NOMO-1 (cell line): ENCODE measurements at regions not wholly inside any gene's neighbourhood (a gene's known extent, or its start where the extent isn't known, plus 50 kb on each side); places are given as distances from the start of the nearest gene placed in this dataset.
"Not testable (repeated sequence)": the region's sequence is repeated elsewhere in the genome, so short reads cannot be mapped to it uniquely, and the experiment has no call there.

Experiments
- DNase-seq, 2 experiments: peaks; one replicate each; lab custom pipeline; 2025; ENCODE audit not compliant: unreplicated experiment in 2 of 2; lab: John Stamatoyannopoulos, UW

DNA sequence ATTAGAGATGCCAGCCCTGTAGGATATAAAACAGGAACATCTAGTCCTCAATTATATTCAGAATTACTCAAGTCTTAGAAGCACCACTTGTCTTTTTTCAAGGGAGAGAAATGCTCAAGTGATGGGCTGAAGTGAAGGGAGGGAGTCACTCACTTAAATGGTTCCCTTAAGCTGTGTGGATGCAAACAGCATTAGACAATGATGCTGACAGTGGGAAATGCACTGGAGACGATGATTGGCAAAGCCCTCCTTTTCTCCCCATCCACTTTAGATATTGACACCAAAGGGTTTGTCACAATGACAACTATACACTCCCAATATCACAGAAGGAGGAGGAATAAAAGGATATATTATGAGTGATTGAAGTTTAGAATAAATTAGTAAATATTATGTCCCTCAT, 491.4 kb upstream of the SMIM31 start:
- DNase-seq = not testable (repeated sequence)

- DNase-seq = not testable (repeated sequence)
Measured at GRCh38 chr4:164277414-164277813, 476.5 kb upstream of the SMIM31 start.

DNA sequence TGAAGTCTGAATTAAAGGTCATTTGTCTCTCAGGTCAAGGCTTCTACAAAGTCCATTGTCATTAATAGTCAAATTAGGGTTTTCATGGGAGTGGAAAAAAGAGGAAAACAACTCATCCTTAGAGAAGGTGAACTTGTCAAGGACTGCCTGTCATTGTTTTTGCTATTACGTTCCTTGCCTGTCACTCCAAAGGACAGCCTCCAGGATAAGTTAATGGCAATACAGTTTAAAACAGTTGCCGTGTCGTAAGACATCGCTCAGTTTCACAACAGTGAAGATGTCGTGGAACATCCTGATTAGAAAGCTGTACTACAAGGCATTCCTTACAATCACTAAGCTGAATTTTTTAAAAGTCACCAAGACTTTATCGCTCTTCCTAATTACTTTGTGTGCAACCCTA, 466.8 kb upstream of the SMIM31 start:
- no peak for DNase-seq

DNA sequence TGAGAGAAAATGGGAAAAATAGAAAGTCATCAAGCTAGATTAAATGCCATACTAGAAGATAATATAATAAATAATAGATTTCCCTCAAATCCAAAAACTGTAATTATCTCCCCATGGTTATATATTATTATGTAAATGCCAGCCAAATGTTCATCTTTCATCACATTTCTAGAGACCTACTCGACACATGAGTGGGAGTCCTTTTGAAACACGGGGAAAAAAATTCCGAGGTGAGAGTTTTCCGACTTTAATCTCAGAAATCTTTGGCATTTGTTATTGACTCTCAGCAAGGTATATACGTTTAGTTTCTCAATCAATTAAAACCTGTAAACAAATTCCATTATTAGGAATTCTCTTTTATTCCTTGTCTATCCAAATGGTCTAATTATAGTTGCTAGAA, 465.4 kb upstream of the SMIM31 start:
- no peak for DNase-seq

DNA sequence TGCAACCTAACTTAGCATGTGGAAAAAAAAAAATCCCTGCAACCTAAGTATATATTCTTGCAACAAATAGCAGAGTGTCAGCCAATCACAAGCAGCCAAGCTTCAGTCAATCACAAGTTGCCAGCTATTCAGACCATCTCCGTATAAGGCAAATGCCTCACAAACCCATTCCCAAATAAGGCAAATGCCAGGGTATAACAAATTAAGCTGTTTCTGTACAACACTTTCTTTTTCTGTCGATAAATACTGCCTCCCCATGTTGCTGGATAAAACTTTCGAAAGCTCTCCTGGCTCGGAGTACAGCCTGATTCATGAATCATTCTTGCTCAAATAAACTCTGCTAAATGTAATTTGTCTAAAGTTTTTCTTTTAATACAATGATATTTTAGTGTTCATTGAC, 460.7 kb upstream of the SMIM31 start:
- DNase-seq = no peak

- DNase-seq = no peak
Measured at GRCh38 chr4:164293743-164294142, 460.2 kb upstream of the SMIM31 start.

DNA sequence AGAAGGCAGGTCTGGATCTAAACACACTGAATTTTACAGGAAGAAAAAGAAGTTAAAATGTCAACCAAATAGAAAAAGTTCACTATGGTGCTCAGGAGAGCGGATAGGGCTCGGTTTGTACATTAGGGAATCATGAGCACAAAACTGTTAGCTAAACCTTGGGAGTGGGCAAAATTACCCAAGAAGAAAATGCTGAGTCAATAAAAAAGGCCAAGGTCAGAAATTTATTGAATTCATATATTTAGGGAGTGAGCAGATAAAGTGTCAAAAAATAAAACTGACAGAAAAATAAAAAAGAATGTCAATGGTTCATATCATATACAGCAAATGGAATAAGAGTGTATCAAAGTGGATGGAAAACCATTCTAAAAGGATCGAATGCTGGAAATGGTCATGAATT, 452.5 kb upstream of the SMIM31 start:
- DNase-seq = no peak

- no peak for DNase-seq
Measured at GRCh38 chr4:164304101-164304639, 449.8 kb upstream of the SMIM31 start.

DNA sequence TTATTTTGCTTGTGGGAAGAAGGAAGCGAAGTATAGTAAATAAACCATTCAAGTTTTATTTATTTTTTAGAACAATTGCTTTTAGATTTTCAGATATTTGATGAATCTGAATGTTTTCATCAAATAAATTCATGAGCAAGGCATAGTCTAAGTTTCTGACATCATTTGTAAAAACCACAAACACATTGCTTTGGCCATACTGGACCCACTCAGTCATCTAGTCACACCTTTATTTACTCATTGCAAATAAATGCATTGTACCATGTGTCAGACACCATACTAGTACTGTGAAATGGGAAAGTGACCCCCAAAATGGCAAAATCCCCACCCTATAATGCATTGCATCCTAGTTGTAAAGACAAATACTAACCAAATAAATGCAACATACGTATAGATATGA, 449.1 kb upstream of the SMIM31 start:
- no peak for DNase-seq

GRCh38 chr4:164307262-164307661, 446.7 kb upstream of the SMIM31 start:
- no peak for DNase-seq

- no peak for DNase-seq
Measured at GRCh38 chr4:164312671-164313070, 441.3 kb upstream of the SMIM31 start.

GRCh38 chr4:164313853-164314252, 440.1 kb upstream of the SMIM31 start:
- DNase-seq = no peak

- DNase-seq = no peak
Measured at GRCh38 chr4:164318350-164318749, 435.6 kb upstream of the SMIM31 start.

DNA sequence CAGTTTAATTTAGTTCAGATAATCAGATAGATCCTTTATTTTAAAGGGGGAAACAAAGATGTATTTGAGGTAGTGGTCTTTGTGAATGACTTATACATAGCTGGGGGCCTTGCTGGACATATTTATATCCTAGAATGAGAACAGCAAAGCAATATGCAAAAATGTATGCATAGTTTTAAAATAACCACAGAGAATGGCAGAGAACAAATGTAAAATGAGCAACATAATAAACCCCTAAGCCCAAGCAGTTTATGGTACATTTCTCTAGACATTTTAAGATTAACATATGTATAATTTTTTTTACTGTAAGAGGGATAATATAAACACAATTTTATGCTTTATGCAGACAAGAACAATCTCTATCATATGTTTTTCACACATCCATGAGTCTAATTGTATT, 434.2 kb upstream of the SMIM31 start:
- DNase-seq = no peak

GRCh38 chr4:164320847-164321246, 433.1 kb upstream of the SMIM31 start:
- no peak for DNase-seq

DNA sequence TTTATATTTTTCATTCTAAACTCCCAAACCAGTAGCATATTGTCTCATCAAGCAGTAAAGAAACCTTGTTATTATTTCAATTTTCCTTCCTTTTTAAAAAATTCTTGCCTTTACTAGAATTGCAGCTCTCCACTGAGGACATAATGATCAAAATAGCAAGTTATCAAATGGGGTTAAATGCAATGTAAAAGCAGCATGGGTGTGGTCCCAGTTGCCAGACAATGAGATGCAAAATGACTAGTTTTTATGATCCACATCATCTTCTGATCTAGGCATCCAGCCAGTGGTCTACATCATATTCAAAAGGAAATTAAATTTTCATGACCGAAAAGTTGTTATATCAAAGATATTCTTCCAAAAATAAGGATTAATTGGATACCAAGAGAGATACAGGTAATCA, 427.9 kb upstream of the SMIM31 start:
- DNase-seq = no peak

DNA sequence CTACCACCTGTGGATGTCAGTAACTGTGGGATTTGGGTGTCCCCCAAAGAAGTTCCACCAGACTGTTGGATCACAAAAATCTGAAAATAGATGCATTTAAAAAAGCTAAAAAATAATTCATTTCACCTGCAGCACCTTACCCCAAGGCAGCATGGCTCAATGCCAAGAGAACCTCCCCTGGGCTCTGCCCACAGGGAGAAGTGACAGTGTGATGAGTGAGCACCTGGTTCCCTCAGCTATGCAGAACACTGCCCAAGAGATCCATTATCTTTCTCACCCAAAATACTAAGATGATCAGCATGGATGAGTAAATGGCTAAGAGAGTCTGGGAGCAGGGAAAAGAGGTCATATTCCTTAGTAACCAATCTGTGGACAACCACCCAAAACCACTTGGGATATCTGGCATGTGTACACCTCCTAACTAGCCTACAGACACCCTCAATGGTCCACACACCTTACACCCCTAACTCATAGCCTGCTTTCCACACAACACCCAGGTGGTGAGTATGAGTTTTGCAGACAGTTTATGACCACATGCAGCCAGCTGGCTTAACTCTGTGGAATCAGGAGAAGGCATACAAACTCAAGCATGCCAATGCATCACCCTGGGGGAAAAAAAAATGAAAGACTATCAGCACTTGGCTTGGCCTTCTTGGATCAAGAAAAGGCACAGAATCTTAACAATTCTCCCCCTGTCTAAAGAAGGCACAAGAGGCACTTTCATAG, 416.5 kb upstream of the SMIM31 start:
- DNase-seq = no peak

- no peak for DNase-seq
Measured at GRCh38 chr4:164343472-164343976, 410.4 kb upstream of the SMIM31 start.

GRCh38 chr4:164345756-164346155, 408.2 kb upstream of the SMIM31 start:
- no peak for DNase-seq

DNA sequence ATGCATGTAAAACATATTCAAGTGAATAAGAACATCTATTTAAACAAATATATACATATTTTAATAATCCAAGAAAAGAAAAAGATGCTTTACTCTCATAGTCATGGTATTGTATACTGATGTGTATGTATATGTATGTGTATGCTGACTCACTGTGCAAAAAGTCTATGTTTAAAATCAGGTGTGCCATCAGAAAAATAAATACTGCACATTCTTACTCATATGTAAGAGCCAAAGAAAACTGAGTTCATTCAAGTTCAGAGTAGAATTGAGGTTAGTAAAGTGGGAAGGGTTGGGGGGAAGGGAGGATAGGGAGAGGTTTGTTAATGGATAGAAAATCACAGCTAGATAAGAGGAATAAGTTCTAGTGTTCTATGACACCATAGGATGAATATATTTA, 403.9 kb upstream of the SMIM31 start:
- DNase-seq = no peak

- not testable (repeated sequence) for DNase-seq
Measured at GRCh38 chr4:164350716-164351115, 403.2 kb upstream of the SMIM31 start.

- DNase-seq = no peak
Measured at GRCh38 chr4:164357957-164358356, 396.0 kb upstream of the SMIM31 start.

GRCh38 chr4:164358400-164358799, 395.5 kb upstream of the SMIM31 start:
- DNase-seq = no peak
